Inflammatory macrophage treated with lipopolysaccharide for 1 hour (primary cell): ENCODE measurements at regions not wholly inside any gene's neighbourhood (a gene's known extent, or its start where the extent isn't known, plus 50 kb on each side); places are given as distances from the start of the nearest gene placed in this dataset.
"Not testable (repeated sequence)": the region's sequence is repeated elsewhere in the genome, so short reads cannot be mapped to it uniquely, and the experiment has no call there.

Experiments
- DNase-seq, 2 donors: peaks; one replicate each; pipeline ENCODE4 v3.0.0-alpha.2; 2020 to 2022

DNA sequence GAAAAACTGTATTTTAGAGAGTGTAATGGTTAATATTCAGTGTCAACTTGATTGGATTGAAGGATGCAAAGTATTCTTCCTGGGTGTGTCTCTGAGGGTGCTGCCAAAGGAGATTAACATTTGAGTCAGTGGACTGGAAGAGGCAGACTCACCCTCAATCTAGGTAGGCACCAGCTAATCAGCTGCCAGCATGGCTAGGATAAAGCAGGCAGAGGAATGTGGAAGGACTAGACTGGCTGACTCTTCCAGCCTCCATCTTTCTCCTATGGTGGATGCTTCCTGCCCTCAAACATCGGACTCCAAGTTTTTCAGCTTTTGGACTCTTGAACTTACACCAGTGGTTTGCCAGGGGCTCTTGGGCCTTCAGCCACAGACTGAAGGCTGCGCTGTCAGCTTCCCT lies 740.3 kb downstream of the RNF144A start:
- not testable (repeated sequence) for DNase-seq

DNA sequence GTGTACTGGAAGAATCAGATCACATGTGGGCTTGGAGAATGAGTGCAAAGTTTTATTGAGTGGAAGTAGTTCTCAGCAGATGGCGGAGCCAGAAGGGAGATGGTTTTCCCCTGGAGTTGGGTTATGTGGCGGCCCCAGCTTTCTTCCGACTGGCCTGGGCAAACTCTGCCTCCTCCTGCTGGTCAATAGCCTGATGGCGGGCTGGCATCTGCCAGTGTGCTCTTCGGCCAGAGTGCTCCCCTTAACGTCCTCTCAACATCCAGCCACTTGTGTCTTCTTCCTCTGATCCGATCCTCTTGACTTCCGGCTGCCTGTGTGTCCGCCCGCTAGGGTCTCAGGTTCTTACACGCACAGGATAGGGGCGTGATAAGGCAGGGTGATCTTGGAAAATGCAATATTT lies 741.3 kb downstream of the RNF144A start:
- no peak for DNase-seq

DNA sequence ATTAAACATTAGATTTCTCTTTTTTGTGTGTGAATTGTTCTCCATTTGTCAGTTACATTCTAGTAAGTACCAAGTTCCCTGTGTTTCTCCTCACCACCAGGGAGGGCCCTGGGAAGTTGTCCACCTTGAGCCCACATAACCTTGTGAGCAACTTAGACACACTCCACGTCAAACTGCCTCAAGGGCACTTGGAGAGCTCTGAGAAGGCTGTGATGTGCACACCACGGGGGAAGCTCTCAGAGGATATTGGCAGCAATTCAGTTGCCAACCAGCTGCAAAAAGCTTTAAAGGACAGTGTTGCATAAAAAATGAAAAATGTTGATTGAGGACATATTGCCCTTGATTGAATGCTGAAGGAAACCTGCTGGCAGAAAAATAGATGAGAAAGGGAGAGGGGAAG lies 743.6 kb downstream of the RNF144A start:
- DNase-seq: no peak

DNA sequence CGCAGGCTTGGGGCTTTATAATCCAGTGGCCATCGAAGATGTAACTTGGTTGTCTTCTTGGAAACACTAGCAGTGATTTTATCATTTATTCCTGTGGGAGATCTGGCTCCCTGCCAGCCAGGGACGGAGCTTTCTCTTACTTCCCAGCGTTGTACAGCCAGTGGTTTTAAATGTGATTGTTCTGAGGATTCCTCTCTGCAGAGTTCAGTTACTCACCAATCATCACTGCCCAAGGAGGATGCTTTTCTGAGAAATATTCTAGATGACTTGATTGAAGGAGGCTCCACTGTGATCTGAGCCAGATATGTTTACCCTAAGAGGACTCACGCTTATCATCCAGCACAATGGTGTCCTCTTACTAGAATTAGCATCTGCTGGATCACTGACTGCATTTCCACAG lies 744.3 kb downstream of the RNF144A start:
- DNase-seq: no peak

DNA sequence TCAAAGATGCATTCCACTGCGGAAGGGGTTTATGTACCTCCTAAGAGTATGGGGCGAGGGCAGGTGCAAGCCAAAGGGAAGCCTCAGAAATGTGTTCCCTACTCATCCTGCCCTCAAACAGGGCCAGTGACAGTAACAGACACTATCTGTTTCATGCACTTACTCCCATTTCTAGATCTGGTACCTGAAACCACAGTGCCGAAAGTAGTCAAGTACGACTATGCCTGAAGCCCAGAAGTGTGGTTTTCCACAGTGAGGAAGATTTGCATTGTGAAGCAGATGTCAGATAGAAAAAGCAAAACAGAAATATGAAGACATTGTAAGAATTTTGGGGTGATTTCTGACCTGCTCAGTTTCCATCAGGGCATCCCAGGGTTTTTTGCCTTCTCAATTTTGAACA lies 748.7 kb downstream of the RNF144A start:
- no peak for DNase-seq

DNA sequence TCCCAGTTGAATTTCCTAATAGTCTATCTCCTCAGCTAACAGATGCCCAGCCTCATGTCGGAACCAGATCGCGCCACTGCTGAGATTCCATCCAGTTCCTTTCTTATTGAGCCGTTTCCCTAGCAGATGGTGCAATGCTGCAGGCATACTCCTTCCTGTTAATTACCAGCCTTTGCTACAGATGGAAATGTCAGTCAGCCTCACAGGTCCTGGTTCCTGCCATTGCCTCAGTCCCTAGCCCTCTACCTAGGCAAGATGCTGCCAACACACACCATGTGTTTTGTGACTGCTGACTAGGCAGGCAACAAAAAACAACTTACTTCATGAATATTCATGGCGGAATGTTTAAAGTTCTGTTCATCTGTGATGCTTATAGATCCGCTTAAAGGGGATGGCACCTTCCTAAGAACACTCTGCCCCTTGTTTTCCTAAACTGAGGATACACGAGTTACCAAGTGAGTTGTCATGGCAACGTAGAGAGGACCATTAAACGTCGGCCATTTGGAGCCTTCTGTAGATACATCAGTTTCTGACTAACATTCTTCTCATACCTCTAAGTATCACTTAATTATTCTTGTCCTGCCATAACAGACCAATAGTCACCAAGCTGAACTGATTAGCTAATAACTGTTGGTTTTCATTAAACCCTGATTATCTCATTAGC lies 749.5 kb downstream of the RNF144A start:
- no peak for DNase-seq

DNA sequence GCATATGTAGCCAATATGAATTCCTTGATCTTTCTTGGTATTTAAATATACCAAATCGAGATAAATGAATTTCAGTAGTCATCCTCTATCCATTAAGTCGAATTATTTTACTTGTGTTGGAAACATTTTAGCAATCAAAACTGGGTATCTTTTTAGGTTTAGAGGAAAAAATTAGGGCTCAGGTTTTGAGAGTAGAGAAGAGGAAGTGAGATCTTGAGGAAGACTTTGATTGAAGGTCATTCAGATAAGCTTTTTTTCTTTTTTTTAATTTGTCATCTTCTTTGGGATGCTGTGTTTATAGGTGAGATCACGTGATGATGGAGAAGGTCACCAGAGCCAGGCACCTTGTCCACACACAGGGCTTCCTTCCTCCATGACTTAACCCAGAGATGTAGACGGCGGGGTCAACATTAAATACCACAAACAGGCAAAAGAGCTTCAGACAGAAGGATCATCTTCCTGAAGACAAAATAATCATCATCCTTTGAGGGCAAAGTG lies 750.1 kb downstream of the RNF144A start:
- DNase-seq: no peak

DNA sequence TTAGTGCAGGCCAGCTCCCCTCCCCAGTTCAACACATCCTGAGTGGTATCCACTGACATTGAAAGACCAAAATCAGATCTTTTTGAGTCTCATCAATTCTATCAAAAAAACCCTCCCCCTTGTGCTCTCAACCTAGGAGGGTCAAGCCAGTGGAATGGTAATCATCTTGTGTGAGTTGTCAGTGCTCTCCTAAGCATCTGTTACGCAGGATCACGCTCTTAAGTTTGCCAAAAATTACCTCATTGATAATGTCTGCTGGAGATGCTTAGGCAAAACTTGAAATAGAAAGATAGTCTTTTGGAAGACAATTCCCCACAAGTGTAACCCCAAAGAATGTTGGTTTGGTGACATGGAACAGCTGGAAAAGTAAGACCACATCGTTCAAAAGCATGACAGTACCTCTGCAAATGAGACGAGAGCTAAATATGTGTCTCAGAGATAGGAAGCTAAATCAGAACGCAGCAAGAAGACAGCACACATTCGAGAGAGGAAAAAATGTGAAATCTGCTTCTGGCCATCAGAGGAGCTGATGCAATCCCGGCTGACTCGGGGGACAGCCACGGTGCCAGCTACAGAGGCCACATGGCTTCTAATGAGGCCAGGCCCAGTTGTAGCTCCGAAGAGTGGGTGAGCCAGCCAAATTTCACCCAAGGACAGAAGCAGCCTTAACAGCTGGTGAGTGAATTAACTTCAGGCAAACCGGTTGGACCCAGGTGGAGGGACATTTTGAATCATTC lies 753.9 kb downstream of the RNF144A start:
- DNase-seq: no peak

DNA sequence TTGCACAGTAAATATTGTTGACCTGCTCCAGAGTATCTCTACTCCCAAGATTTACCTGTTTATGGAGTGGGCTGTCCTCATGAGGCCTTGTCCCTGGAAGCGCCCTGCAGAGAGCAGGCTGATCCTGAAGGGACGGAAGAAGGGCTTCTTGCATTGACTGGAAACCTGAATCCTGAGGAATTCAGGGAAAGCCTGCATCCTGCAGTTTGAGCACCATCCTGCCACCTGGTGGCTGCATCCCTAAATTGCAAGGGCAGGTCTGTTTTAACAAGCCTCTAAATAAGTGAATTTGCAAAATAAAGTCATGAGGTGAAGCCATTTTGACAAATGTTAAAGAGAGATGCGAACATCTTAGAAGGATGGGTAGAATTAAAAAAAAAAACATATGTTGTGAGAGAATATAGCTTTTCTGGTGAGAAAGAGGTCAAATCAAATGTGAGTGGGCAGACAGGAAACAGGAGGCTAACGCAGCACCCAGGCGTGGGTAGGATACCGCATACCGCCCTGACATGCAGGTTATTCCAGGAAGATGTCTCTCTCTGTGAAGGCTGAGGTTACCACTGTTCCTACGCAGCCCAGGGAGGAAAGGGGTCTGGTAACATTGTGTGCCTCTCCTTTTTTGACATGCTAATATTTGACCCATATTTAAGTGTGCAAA lies 754.9 kb downstream of the RNF144A start:
- DNase-seq: peak; percentile 35 to 83

DNA sequence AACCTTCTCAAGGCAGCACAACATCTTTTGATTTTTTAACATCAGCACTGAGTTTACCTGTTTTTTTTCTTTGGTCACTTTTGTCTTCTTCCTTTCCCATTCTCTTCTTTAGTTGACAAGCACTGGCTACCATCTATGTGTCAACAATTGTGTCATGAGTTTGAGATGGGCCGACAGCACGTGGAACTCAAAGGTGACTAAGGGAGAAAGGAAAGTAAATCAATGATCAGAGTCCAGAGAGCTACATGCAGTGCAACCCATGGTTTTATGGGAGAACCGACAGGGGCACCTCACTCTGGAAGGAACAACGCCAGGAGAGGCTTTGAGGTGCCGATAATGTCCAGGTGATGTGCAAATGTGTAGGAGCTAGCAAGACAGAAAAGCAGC lies 755.5 kb downstream of the RNF144A start:
- DNase-seq: no peak

DNA sequence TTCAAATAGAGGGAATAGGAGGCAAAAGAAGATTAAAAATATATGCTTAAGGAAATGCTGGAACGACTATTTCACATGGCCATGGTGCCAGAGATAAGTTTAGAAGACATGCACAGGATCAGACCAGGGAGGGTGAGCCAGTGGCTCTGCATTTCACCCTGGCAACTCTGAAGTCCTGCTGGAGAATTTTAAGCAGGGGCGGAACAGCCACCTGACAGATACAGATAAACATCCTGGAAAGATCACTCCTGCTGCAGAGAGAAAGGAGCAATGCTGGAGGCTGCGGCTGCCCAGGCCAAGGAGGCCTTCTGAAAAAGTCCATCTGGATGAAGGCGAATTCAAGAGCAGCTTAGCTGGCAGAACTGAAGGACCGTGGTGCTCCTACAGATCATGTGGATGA lies 755.9 kb downstream of the RNF144A start:
- no peak for DNase-seq

DNA sequence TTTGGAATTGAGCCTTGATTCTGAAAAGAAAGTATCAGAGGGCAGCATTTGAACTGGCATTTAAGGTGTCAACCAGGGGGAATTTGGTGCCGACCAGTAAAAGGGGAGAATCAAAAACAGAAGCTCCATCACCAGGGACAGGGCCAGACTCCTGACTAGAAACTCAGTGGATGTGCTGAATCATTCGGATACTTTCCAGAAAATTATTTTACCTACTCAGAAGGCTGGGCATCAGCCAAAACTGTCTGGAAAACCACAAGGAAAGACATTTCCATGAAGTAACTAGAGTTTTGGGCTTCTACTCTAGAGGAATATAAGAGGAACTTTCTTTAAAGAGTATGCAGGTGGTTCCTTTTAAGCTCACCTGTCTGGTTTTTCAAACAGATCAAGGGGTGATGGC lies 756.6 kb downstream of the RNF144A start:
- no peak for DNase-seq

DNA sequence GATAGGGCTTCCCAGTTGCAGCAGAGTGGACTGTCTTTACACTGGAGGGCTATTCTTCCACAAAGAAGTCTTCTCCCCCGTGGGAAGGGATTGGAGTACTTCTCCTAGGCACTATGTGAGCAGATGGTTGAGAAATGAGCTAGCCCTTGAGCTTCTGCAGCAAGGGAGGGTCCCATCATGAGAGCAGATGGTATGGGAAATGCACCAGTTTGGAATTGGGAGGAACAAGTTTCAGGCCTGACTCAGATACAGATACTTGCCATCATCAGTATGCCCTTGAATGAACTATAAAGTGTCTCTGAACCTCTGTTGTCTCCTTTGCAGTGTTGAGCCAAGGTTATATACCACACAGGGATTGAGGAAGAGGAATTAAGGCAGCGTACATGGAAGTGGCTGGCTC lies 757.4 kb downstream of the RNF144A start:
- no peak for DNase-seq

DNA sequence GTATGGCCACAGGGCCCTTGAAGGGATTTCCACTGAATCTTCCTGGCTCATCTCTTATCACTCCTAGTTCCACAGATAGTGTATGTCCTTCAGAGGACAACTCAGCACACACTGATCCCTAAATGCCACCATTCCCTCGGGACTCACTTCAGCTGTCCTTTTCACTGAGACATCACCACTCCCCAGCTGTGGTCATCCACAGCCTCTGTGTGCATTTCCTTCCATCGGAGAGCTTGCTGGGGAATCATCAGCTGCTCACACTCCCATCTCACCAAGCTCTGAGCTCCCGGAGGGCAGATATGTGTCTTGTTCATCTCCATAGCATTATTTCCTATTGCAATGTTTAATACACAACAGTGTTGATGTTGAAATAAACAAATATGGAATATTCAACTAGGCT lies 759.5 kb downstream of the RNF144A start:
- peak; percentile 17 to 26 for DNase-seq

DNA sequence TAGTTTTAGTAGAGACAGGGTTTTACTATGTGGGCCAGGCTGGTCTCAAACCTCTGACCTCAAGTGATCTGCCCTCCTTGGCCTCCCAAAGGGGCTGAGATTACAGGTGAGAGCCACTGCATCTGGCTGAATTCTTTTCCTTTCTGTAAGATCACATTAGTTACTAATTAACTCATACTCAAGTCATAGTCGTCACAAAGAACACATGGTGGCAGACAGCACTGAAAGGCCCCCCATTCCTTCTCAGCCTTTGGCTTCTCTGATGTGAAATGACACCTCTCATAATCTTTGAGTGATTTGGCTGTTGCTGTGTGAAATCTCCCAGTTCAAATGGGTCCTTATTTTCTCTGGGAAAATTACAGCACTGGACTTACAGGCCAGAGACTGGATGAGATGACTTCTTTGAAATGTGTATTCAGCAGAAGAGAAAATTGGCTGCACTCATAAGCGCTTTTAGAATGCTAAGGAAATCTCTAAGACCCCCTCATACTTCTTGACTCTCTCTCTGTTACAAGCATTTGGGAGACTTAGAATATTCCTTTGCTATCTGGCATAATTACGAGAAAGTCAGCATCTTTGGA lies 764.8 kb downstream of the RNF144A start:
- no peak for DNase-seq

DNA sequence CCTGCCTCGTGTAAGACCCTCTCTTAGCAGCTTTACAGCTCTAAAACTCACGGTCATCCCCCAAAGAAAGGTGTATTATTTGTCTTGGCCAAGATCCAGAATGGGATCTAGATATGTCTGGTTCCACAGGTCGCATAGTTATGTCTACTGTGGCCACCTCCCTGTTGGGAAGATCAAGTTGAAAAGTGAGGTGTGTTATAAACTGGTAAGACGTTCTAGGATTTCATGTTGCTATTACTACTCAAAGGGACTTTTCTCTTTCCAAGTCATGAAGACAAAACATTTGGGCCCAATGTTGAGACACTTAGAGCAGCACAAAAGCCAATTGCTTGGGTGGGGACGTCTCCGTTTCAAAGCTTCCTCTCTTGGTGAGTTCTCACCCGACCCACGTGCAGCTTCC lies 766.0 kb downstream of the RNF144A start:
- DNase-seq: no peak

DNA sequence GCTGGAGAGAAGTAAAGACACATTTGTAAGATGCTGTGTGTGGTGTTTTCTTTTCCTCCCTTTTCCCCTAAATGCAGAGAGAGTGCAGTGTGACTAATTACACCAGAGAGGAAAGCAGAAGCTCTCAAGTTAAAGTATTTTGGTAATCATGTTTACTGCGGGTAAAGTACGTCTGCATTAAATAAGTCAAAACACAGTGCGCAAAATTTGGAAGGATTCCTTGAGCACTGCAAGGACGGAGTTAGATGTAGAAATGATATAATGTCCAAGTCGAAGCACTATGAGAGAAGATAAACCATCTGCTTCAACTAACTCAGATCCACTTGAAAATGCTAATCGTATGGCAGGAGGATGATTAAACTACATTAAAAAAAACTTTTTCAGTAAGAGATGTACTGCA lies 766.5 kb downstream of the RNF144A start:
- no peak for DNase-seq

DNA sequence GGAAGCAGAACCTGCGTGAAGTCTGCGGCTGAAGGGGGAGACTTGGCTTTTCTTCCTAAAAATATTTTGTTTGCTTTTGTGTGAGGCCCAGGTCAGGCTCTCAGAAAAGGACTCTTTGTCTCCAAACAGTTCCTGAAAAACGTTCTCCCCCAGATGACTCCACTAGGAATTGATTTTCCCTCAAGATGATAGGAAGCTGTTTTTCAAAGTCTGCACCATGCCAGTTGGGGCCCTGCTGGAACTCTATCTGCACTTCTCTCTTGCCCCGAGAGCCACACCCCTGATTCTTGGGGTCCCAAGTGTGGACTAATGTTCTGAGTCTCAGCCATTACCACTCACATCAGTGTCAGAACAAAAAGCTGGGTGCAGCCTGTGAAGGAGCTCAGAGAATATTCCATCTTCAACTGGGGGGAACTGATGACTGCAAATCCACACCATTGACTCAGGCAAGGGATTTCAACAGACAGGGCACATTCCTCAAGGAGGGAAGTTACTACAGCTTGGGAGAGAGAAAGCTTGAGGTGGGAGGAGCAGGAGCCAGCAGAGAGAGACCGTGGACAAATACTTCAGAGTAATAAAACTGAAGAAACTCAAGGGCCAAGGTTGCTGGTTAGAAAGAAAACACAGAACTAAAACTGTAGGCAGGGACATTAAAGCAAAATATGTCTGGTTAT lies 768.3 kb downstream of the RNF144A start:
- no peak for DNase-seq

DNA sequence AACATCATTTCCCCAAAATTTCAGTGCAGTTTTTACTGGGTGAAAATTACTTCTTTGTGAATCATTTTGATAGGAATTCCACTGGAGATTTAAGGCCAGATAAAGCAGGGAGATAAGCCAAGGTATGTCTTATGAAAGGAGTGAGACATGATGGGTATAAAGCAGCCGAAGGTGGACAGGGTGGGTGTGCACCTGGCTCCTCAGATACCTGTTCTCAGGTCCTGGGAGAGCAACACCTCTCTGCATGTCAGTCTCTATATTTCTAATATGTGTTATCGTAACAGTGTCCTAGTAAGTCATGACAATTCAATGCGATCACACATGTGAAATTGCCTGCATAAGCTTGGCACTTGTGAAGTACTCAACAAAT lies 768.8 kb downstream of the RNF144A start:
- DNase-seq: no peak

DNA sequence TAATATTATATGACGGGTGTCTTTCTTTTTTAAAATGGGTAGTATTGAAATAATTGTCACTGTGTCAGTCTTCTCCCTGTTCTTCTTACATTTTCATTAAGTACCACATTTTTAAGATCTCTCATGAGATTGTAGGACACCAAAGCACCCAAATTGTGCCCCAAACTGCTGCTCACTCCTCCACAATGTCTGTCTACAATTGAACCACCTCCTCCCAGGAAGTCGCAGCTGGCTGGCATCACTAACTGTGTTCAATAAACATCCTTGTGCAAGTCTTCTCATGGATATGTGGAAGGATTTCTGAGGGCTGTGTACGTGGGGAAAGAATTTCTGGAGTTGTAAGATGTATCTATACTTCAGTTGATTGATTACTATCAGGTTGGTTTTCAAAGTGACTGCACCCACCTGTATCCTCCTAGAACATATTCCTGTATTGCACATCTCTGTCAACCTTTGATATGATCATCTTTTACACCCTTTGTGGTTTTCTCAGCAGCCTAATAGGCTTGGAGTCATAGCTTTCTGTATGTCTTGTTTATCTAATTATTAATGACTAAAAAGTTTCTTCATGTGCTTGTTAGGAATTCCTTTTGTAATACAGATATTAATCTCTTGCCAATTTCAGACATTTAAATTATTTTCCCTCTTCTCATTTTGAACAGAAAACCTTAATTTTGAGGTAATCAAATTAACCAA lies 774.9 kb downstream of the RNF144A start:
- no peak for DNase-seq

DNA sequence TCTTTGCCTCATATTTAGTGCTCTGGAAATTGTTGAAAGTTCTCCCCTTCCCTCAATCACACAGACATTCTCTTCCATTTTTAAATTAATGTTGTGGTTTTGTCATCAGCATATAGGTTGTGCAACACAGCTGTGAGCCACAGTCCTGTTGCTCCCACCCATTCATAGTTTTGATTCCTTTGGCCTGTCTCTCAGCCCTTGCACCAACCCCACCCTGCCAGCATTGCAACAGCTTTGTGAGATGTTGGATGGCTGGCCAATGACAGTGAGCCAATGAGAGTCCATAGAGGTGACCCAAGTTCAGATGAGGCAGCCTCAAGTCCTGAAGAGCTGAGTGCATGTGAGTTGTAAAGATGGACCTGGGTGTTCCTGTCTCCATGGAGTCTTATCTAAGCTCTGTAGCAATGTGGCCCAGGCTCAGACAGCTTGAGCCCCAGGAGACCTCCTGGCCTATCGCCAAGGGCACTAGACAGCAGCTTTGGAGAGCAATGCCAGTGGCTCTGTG lies 775.5 kb downstream of the RNF144A start:
- peak in 1 of 2 donors; percentile 11 for DNase-seq
